ENCODE measurements at regions not wholly inside any gene's neighbourhood (a gene's known extent, or its start where the extent isn't known, plus 50 kb on each side); places are given as distances from the start of the nearest gene placed in this dataset.

DNA sequence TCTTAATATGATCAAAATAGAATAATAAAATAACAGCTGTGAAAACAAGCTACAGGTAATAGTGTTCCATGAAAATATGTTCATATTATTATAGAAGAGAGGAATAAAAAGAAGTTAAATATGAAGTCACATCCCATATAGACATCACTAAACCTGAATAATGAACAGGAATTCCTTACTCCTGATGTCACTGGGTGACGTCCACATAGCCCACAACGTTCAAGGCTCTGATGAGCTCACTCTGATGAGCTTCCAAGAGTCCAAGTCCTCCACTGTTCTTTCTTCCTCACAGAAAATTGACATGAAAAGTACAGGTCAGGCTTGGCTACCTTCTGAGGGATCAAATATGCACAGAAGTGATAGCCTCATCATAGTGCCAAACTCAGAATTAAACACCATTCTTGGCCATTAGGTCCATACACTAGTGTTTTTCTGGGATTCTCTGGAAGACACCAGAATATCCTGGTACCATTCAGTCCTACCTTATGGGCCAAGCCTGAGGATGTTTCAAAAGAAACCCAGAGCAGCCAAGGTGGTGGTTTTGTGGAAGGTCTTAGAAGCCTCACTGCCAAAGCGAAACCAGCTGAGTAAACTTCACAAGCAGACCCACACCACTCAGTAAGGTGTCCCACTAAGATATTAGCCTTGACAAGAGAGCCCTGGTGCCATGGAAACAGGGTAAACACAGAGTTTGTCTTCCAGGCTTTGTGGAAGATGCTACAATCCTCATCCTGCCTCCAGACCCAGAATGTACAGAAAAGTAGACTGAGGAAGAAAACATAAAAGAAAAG lies 138.4 kb upstream of the HHIP start:
- H3K4me3 ChIP-seq (ENCODE audit: insufficient read depth, low read depth, low read length) = no peak overlapping the region
- no peaks in the 10 kb centered on the region for H3K27me3 ChIP-seq (ENCODE audit: control insufficient read depth, insufficient read depth, low read length)
- no peaks in the 10 kb centered on the region for H3K36me3 ChIP-seq (replicated peaks; ENCODE audit: control insufficient read depth, insufficient read depth, low read length)
- DNase-seq = no peak

DNA sequence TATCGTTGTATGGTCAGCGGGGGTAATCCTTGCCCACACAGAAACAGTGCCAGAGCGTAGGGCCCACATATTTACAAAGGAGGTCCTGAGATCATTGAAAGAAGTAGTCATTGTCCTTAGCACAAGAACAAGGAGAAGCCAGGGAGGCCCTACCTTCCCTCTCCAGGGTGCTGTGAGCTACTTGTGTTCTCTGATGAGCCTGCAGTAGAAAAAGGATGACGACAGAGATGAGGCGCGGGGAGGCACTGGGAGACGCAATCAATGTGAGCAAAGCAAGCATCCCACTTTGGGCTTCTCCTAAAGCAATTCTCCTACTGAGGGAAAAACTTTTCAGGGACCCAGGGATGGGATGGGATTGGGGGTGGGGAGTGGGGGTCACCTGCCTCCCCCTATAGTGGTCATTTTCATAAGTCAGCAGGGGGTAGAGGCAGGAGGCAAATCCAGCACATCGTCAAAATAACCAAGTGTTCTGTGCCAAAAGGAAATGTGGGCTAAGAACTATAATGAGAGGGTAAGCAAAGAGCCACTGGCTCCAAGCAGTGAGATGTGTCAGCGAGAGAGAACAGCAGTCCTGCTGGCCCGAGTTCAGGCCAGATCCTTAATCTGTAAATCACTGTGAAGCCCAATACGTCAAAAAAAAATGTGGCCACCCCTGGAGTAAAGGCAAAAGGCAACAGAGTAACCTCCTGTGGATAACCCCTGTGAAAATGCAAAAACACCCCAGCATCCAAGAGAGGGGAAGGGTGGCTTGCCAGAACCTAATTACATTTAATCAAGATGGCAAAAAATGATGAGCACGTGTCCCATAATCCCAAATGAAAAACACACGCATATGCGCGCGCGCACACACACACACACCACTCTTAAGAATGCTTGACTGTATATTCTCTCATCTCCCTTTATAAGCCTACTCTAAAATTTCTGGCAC lies 136.6 kb upstream of the HHIP start:
- Histone ChIP-seq H3K4me3 (ENCODE audit: insufficient read depth, low read depth, low read length) (no peak overlapping the region), H3K27me3 (ENCODE audit: control insufficient read depth, insufficient read depth, low read length) (no peaks in the 10 kb centered on the region), H3K36me3 (replicated peaks; ENCODE audit: control insufficient read depth, insufficient read depth, low read length) (no peaks in the 10 kb centered on the region)
- DNase-seq = no peak

DNA sequence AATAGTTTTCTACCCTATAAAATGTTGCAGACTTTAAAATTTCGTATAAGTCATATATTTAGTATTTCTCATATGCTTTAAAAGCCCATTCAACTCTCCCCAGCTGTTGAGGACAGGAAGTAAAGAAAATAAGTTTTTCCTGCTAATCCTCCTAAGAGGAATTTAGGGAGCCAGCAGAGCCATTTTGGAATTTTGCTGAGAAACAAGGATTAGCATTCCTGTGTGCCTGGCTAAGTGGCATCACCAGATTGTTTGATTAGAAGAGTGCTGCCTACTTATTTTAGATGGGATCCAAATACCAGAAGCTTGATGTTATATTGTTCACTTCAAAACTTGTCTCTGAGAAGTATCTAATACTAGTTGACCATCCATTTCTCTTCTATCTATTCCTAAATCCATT lies 131.2 kb upstream of the HHIP start:
- H3K36me3 ChIP-seq (replicated peaks; ENCODE audit: control insufficient read depth, insufficient read depth, low read length) = no peaks in the 10 kb centered on the region
- no peak for DNase-seq
- no peak overlapping the region for H3K4me3 ChIP-seq (ENCODE audit: insufficient read depth, low read depth, low read length)
- no peaks in the 10 kb centered on the region for H3K27me3 ChIP-seq (ENCODE audit: control insufficient read depth, insufficient read depth, low read length)

DNA sequence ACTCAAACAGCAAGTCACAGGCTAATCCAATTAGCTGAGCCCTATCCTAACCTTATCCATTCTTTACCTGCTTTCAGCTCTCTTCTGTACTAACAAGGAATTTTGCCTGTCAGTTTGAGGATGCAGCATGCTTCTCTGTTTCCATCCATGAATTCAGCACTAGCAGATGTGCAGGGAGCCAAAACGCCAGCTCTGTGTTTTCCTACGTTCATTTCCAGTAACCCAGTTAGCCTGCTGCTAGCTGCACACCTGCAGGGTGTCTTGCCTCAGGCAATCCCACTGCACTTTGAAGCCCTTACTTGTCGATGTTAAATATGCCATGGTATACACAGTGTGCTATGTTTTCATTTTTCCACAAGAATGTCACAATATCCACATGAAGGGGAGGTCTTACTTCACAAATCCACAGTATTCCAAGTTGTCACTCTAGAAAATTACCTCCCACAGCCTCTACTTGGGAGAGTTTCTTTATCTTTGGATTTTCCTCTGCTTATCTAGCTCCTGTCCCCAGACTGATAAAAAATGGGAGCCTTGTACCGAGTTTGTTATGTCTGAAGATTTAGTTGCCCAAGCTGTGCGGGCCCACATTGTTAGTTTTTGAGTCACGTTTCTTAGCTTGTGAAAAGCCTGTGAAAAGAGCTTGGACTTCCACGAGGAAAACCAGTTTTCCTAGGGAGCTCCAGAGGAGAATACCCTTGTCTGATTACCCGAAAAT lies 127.6 kb upstream of the HHIP start:
- no peak overlapping the region for H3K4me3 ChIP-seq (ENCODE audit: insufficient read depth, low read depth, low read length)
- no peaks in the 10 kb centered on the region for H3K36me3 ChIP-seq (replicated peaks; ENCODE audit: control insufficient read depth, insufficient read depth, low read length)
- no peaks in the 10 kb centered on the region for H3K27me3 ChIP-seq (ENCODE audit: control insufficient read depth, insufficient read depth, low read length)
- DNase-seq = no peak

DNA sequence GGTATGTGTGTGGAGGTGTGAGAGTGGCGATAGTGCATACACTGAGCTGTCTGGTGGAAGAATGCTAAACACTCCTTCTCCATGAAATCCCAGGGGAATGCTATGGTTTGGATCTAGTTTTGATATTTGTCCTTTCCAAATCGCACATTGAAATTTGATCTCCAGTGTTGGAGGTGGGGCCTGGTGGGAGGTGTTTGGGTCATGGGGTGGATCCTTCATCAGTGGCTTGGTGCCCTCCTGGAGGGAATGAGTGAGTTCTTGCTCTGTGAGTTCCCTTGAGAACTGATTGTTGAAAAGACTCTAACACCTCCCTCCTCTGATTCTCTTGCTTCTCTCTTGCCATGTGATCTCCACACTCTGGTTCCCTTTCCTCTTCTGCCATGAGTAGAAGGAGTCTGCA lies 114.1 kb upstream of the HHIP start:
- DNase-seq = no peak
- no peaks in the 10 kb centered on the region for H3K36me3 ChIP-seq (replicated peaks; ENCODE audit: control insufficient read depth, insufficient read depth, low read length)
- no peak overlapping the region for H3K4me3 ChIP-seq (ENCODE audit: insufficient read depth, low read depth, low read length)

DNA sequence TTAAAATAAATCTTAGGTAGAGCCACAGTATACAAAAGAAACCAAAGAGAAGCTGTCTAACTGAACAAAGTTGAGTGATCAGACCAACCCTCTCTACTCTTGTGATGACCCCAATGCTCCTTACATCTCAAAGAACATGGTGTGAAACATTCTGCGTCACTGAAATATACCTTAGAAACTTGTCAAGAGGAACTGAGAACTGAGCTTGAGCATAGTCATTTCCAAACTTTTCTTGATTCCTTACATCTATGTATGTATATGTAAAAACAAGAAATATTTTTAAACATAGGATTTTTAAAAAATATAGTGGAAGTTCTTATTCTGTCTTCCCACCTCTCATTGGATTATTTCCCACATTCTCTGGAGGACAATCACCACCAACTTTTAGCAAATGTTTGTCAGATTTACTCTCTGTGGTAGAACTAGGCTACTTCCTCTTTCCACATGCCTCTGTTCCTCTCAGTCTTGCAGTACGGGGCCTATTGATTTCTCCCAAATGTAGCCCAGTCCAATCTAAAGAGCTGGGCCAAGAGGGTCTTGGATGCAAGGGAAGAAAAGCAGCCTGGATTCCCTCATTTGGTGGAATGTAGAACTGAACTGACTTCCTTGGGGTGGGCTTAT lies 98.2 kb upstream of the HHIP start:
- DNase-seq = no peak
- no peak overlapping the region for H3K4me3 ChIP-seq (ENCODE audit: insufficient read depth, low read depth, low read length)

More for the DNA sequence above, 114.1 kb upstream of the HHIP start:
- H3K27me3 ChIP-seq (ENCODE audit: control insufficient read depth, insufficient read depth, low read length) = no peaks in the 10 kb centered on the region

DNA sequence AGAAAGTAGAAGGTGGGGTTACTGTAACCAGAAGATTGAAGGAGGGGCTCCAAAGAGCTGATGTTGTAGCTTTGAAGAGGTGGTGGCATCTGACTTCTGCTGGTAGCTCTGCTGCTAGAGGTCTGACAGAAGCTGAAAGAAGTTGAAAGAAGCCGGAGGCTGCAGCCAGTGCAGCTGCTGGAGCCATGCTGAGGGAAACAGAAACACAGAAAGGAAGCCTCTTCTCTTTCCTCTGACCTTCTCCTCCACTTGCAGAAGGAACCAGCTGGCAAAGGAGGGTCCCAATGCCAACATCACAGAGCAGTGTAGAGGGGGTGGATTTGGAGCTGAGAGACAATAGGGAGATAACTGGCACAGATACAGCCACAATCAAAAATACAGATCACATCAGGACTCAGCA lies 89.3 kb upstream of the HHIP start:
- no peak for DNase-seq
- H3K4me3 ChIP-seq (ENCODE audit: insufficient read depth, low read depth, low read length) = no peak overlapping the region

More for the DNA sequence above, 98.2 kb upstream of the HHIP start:
- no peaks in the 10 kb centered on the region for H3K27me3 ChIP-seq (ENCODE audit: control insufficient read depth, insufficient read depth, low read length)
- no peaks in the 10 kb centered on the region for H3K36me3 ChIP-seq (replicated peaks; ENCODE audit: control insufficient read depth, insufficient read depth, low read length)

DNA sequence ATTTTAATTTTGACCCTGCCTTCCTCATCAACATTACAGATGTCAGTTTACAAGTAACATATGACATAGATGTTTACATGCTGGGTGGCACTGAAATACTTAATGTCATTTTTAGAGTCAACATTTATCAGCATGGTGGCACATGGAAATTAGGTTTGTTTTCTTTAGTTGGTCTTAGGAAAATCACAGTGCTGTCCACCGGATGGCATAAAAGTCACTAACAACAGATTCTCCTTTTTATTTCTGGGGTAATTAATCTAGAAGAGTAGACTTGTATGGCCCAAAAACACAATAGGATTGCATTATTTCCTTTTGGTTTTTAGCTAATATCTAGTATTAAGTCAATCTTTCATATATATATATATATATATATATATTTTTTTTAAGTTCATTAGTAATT lies 88.6 kb upstream of the HHIP start:
- no peak overlapping the region for H3K4me3 ChIP-seq (ENCODE audit: insufficient read depth, low read depth, low read length)
- H3K36me3 ChIP-seq (replicated peaks; ENCODE audit: control insufficient read depth, insufficient read depth, low read length) = no peaks in the 10 kb centered on the region
- no peak for DNase-seq
- no peaks in the 10 kb centered on the region for H3K27me3 ChIP-seq (ENCODE audit: control insufficient read depth, insufficient read depth, low read length)

More for the DNA sequence above, 89.3 kb upstream of the HHIP start:
- Histone ChIP-seq H3K27me3 (ENCODE audit: control insufficient read depth, insufficient read depth, low read length) (no peaks in the 10 kb centered on the region), H3K36me3 (replicated peaks; ENCODE audit: control insufficient read depth, insufficient read depth, low read length) (no peaks in the 10 kb centered on the region)

DNA sequence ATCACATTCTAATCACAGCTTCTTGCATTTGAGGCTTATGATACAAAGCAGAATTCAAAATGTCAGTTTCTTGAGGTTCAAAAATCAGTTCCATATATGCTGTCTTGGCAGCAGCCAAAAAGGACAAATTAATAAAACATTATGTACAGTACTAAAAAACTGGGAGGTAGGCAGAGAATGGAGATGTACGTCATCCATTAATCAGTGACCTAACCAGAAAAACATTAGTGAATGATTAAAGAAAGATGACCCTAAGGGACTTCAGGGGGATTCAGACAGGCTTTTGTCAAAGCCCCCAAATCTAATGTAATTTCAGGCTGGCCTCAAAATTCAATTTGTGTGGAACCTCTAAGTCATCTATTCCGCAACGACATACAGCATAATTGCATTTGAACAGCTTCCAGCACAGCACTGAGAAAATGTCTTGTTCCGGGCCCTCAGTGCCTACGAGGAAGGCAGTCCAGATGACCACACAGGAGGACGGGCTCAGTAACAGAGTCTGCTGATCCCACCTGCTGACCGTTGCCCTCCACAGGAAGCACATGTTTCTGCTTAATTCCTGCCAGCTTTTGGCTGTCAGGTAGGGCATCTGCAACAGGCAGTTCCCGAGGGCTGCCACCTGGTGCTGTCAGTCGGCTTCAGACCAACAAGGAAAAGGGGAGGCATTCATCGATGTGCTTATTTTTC lies 83.8 kb upstream of the HHIP start:
- no peaks in the 10 kb centered on the region for H3K36me3 ChIP-seq (replicated peaks; ENCODE audit: control insufficient read depth, insufficient read depth, low read length)
- no peak overlapping the region for H3K4me3 ChIP-seq (ENCODE audit: insufficient read depth, low read depth, low read length)
- peak; percentile 22 for DNase-seq
- no peaks in the 10 kb centered on the region for H3K27me3 ChIP-seq (ENCODE audit: control insufficient read depth, insufficient read depth, low read length)

DNA sequence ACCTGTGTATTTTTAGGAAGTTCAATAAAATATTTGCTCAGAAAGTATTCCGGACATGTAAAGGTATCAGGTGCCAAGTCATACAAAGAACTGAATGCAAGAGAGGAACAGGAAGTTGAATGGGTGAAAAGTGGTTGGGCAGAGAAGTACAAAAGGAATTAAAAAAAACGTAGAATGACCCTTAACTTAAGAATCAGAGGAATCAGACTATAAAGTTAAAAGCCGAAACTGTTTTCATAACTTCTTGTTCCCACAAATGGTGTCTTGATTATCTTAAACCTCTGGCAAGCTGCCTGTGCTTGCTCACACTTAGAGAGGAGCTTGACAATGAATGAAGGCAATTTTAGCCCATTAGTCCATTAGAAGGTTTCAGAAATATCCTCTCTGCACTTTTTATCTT lies 81.6 kb upstream of the HHIP start:
- DNase-seq = no peak
- Histone ChIP-seq H3K36me3 (replicated peaks; ENCODE audit: control insufficient read depth, insufficient read depth, low read length) (no peaks in the 10 kb centered on the region), H3K4me3 (ENCODE audit: insufficient read depth, low read depth, low read length) (no peak overlapping the region), H3K27me3 (ENCODE audit: control insufficient read depth, insufficient read depth, low read length) (no peaks in the 10 kb centered on the region)

DNA sequence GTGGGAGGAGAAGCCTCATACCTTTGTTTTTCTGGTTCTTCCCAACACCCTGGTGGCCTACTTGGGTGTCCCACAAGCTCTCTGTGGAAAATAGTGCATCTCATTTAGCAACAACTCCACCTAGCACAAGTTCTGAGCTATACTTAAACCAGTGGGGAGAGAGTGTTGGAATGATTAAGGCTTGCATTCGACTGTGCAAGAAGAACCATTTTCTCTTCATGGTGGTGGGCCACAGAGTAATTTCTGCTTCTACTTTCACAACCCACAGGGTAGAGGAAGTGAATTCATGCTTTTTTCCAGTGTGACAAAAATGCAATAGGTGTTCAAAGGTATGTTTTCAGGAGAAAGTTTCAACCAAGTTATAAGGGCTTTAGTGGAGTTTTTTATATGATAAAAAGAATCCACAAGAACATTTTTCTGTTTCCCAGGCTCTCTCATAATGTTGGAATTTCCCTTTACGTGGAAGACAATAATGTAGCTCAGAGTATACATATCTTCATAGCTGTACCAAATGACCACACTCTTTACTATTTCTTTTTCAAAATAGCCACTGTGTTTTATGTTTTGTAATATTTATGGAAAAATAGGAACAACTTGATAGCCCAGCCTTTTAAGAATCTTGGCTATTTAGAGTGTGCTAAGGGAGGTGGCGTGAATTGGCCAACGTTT lies 80.3 kb upstream of the HHIP start:
- H3K36me3 ChIP-seq (replicated peaks; ENCODE audit: control insufficient read depth, insufficient read depth, low read length) = no peaks in the 10 kb centered on the region
- no peak overlapping the region for H3K4me3 ChIP-seq (ENCODE audit: insufficient read depth, low read depth, low read length)
- H3K27me3 ChIP-seq (ENCODE audit: control insufficient read depth, insufficient read depth, low read length) = no peaks in the 10 kb centered on the region
- no peak for DNase-seq

DNA sequence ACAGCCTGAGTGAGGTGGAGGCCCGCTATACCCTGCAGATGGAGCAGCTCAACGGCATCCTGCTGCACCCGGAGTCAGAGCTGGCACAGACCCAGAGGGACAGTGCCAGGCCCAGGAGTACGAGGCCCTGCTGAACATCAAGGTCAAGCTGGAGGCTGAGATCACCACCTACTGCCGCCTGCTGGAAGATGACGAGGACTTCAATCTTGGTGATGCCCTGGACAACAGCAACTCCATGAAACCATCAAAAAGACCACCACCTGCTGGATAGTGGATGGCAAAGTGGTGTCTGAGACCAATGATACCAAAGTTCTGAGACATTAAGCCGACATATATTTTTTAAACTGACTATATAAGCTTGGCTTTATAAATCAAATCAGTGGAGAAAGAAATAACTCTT lies 73.3 kb upstream of the HHIP start:
- H3K36me3 ChIP-seq (replicated peaks; ENCODE audit: control insufficient read depth, insufficient read depth, low read length) = no peaks in the 10 kb centered on the region
- H3K4me3 ChIP-seq (ENCODE audit: insufficient read depth, low read depth, low read length) = no peak overlapping the region
- DNase-seq = no peak
- no peaks in the 10 kb centered on the region for H3K27me3 ChIP-seq (ENCODE audit: control insufficient read depth, insufficient read depth, low read length)

DNA sequence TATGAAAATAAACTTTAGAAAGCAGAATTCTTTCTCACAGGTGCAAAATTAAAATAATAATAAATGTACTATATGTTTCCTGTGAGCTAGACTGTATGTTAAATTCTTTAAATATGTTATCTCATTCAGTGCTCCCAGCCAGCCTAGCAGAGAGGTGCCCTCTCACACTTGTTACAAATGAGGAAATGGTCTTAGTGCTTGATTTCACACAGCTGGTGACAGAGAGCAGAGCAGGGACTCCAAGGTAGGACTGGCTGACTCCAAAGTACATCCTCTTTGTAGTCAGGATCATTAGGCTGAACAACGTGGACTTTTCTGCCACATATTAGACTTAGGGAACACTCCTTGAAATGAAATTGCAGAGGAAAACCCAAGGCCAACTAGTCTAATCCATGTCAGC lies 72.0 kb upstream of the HHIP start:
- DNase-seq = no peak
- Histone ChIP-seq H3K4me3 (ENCODE audit: insufficient read depth, low read depth, low read length) (no peak overlapping the region), H3K36me3 (replicated peaks; ENCODE audit: control insufficient read depth, insufficient read depth, low read length) (no peaks in the 10 kb centered on the region), H3K27me3 (ENCODE audit: control insufficient read depth, insufficient read depth, low read length) (no peaks in the 10 kb centered on the region)
